Epithelial cell of esophagus (primary cell): ENCODE measurements at regions not wholly inside any gene's neighbourhood (a gene's known extent, or its start where the extent isn't known, plus 50 kb on each side); places are given as distances from the start of the nearest gene placed in this dataset.

ENCODE experiments used
- DNase-seq: peaks from one replicate; pipeline ENCODE4 v3.0.0; 2010; ENCODE audit warnings: low read depth
- H3K4me3 ChIP-seq: 2 replicates; pipeline ENCODE4 v1.5.1; 2011; ENCODE audit warnings: mild to moderate bottlenecking, low read length, control low read depth
- CTCF ChIP-seq: IDR thresholded peaks from 2 replicates; pipeline ENCODE4 v1.5.1; 2011; ENCODE audit warnings: low read depth, mild to moderate bottlenecking, low read length, control low read depth, inconsistent platforms; ENCODE audit not compliant: insufficient read depth; ENCODE audit errors: missing control alignments

DNA sequence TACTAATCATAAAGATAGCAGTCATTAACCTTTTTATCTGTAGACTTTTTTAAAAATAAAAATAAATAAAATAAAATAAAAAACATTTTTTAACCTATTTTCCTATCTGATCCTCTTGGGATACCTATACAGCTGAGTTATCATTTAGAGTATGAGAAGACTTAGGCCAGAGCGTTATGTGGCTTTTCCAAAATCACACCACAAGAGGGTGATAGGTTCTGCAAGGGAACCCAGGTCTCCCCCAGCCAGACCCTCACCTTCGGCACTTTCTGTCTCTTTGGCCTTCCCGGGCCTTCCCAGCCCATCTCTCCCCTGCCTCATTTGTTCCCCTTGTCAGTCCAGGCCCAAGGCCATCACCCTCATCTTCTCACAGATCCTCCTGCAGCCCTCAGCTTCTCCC lies 311.7 kb downstream of the SMAD2 start:
- no peak for TF ChIP-seq CTCF
- DNase-seq = no peak
- H3K4me3 ChIP-seq = no peak overlapping the region

DNA sequence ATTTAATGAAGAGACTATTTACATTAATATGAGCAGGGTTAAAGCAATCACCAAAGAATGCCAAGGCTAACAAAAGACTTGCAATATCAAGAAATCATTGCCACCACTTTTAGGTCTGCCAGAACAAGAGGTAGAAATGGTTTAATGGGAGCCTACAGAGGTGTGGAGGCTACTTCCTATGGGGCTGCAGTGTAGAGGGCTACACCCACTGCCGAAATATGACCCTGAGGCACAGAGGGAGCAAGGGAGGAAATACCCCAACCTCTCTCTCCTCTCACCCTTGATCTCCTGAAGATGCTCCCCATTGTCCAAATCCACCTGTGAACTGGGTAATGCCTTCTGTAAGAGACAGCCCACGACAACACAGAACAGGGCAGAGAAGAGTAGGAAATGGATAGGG lies 315.4 kb downstream of the SMAD2 start:
- TF ChIP-seq CTCF = no peak
- H3K4me3 ChIP-seq = no peak overlapping the region
- DNase-seq = no peak

GRCh38 chr18:47613929-47614328 lies 316.5 kb downstream of the SMAD2 start:
- TF ChIP-seq CTCF = no peak
- DNase-seq = no peak
- no peak overlapping the region for H3K4me3 ChIP-seq

- H3K4me3 ChIP-seq = no peak overlapping the region
- DNase-seq = no peak
- TF ChIP-seq CTCF = no peak
These were observed 318.8 kb downstream of the SMAD2 start for GRCh38 chr18:47611649-47612048.

DNA sequence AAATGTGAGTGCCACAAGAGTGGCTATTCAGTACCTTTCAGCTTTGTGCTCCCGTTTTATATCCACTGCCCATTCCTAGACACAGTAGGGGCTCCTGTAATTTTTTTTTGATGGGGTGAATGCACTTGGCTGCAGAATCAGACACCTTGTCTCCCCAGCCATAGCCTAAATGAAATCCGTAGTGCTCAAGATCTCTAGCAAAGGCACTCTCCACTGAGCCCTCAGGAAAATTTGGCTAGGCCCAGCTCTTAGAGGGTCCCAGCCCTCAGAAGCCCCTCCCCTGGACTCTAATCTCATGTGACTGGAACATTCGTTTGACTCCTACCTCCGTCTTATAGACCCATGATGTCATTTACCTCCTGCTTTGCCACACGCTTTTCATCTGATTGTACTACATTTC lies 323.9 kb downstream of the SMAD2 start:
- no peak for DNase-seq
- no peak for TF ChIP-seq CTCF
- H3K4me3 ChIP-seq = no peak overlapping the region

- H3K4me3 ChIP-seq = no peak overlapping the region
- TF ChIP-seq CTCF = no peak
- DNase-seq = no peak
These were observed 325.4 kb downstream of the SMAD2 start for GRCh38 chr18:47605093-47605492.

DNA sequence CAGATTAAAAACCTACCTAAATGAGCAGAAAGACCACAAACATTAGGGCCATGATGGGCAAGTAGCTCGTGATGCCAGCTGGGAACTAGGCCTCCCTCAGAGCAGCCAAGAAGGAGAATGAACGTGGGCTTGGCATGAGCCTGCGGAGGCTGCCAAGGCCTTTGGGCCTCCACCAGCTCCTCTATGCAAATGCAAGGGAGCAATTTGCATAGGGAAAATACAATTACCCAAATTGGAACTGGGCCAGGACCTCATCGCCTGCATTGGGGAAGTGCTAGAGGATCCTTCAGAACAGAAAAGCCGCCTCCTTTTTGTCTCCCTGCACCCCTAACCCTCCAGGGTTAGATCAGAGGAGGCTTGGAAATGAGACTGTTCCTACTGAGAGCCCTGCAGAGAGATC lies 326.4 kb downstream of the SMAD2 start:
- H3K4me3 ChIP-seq = no peak overlapping the region
- DNase-seq = no peak
- TF ChIP-seq CTCF = no peak
